ENCODE measurements at regions not wholly inside any gene's neighbourhood (a gene's known extent, or its start where the extent isn't known, plus 50 kb on each side); places are given as distances from the start of the nearest gene placed in this dataset.

DNA sequence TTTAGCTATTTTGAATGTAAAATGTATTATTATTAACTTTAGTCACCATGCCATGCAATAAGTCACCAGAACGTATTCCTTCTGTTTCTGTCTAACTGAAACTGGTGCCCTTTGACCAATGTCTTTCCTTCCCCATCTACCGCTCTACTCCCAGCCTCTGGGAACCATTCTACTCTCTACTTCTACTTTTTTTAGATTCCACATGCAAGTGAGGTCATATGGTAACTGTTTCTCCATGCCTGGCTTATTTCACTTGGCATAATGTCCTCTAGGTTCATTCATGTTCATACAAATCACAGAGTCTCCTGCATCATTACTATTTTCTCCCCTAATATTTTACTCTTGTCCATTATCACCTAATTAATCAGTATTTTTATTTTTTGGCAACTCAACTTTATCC is 160.1 kb downstream of the TMX1 start:
- TF ChIP-seq, protein P1, sequence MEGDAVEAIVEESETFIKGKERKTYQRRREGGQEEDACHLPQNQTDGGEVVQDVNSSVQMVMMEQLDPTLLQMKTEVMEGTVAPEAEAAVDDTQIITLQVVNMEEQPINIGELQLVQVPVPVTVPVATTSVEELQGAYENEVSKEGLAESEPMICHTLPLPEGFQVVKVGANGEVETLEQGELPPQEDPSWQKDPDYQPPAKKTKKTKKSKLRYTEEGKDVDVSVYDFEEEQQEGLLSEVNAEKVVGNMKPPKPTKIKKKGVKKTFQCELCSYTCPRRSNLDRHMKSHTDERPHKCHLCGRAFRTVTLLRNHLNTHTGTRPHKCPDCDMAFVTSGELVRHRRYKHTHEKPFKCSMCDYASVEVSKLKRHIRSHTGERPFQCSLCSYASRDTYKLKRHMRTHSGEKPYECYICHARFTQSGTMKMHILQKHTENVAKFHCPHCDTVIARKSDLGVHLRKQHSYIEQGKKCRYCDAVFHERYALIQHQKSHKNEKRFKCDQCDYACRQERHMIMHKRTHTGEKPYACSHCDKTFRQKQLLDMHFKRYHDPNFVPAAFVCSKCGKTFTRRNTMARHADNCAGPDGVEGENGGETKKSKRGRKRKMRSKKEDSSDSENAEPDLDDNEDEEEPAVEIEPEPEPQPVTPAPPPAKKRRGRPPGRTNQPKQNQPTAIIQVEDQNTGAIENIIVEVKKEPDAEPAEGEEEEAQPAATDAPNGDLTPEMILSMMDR (IDR thresholded peaks at IDR 0.05): no peak
- intact Hi-C loops (cut with DNase I, micrococcal nuclease): no loop called here
- DNase-seq: no peak
- Histone ChIP-seq H3K36me3 (ENCODE audit: insufficient read depth, low read length) (no peaks in the 10 kb centered on the region), H3K4me1 (ENCODE audit: insufficient read depth, low read length) (no peaks in the 10 kb centered on the region), H3K27ac (ENCODE audit: low read depth in 1 of 2, low read length in 2 of 2) (no peak overlapping the region), H3K9me3 (ENCODE audit: control insufficient read depth in 1 of 2, insufficient read depth in 1 of 2, low read length in 2 of 2) (no peaks in the 10 kb centered on the region), H3K27me3 (ENCODE audit: control insufficient read depth in 1 of 2, insufficient read depth in 2 of 2, low read length in 2 of 2) (peaks cover 0 to 3% of the 10 kb centered on the region in 2 experiments), H3K4me3 (ENCODE audit: low read length) (no peak overlapping the region)
- no peak overlapping the region for H3K4me3 Mint-ChIP-seq
- no peak overlapping the region for H3K27ac Mint-ChIP-seq
- peaks cover 28% of the 10 kb centered on the region for H3K27me3 Mint-ChIP-seq
- H3K36me3 Mint-ChIP-seq (ENCODE audit: low read depth): no peaks in the 10 kb centered on the region
- ChIA-PET POLR2A (no interaction called here), CTCF (no interaction called here)
- no peaks in the 10 kb centered on the region for H3K4me1 Mint-ChIP-seq (ENCODE audit: low read depth)
- ATAC-seq (ENCODE audit: poor library complexity): no peak
- H3K9me3 Mint-ChIP-seq: no peaks in the 10 kb centered on the region

DNA sequence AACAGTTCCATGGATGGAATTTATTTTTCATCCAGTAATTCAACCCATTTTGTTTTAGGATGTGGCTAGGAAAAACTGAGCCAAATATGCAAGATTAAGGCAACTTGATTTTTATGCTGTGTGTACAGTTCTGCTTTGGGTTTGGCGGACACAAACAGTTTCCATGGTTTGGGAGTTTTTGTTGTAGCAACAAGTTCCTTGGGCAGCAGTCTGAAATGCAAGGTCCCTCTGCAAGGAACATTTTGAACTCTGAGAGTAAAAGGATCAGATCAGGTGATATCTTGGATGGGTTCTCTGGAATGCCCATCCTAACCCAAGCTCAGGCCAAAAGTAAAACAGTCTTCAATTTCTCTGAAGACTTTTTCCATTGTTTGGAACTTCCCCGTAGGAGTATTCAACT is 161.2 kb downstream of the TMX1 start:
- Mint-ChIP-seq H3K4me1 (ENCODE audit: low read depth) (no peaks in the 10 kb centered on the region), H3K27ac (no peak overlapping the region)

DNA sequence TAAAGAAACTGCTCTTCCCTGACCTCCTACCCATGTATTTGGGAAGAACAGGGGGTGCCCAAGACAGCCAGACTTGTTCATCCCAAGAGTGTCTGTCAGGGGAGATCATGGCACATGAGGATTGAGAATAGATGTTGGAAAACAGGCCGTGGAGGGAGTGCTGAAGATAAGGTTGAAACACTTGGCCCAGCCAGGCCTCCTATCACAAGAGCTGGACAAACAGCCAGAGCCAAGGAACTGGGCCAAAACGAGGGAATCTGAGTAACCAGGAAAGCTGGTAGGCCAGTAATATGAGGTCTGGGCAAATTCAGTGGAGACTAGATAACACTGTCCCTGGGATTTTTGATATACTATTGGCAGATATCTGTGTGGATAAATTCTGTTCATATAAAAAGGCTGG is 161.7 kb downstream of the TMX1 start:
- Histone ChIP-seq H3K27ac (ENCODE audit: low read depth in 1 of 2, low read length in 2 of 2) (no peak overlapping the region), H3K27me3 (ENCODE audit: control insufficient read depth in 1 of 2, insufficient read depth in 2 of 2, low read length in 2 of 2) (peaks cover 0 to 3% of the 10 kb centered on the region in 2 experiments), H3K4me1 (ENCODE audit: insufficient read depth, low read length) (no peaks in the 10 kb centered on the region), H3K9me3 (ENCODE audit: control insufficient read depth in 1 of 2, insufficient read depth in 1 of 2, low read length in 2 of 2) (no peaks in the 10 kb centered on the region), H3K4me3 (ENCODE audit: low read length) (no peak overlapping the region), H3K36me3 (ENCODE audit: insufficient read depth, low read length) (no peaks in the 10 kb centered on the region)
- ChIA-PET POLR2A (no interaction called here), CTCF (no interaction called here)
- Mint-ChIP-seq H3K27ac (no peak overlapping the region), H3K9me3 (no peaks in the 10 kb centered on the region), H3K36me3 (ENCODE audit: low read depth) (no peaks in the 10 kb centered on the region), H3K4me3 (no peak overlapping the region), H3K27me3 (peaks cover 36% of the 10 kb centered on the region), H3K4me1 (ENCODE audit: low read depth) (no peaks in the 10 kb centered on the region)
- intact Hi-C loops (cut with DNase I, micrococcal nuclease): no loop called here
- TF ChIP-seq, protein P1 (IDR thresholded peaks at IDR 0.05): no peak
- DNase-seq (no peak), ATAC-seq (ENCODE audit: poor library complexity) (no peak)

More for the DNA sequence above, 161.2 kb downstream of the TMX1 start:
- no peaks in the 10 kb centered on the region for H3K36me3 Mint-ChIP-seq (ENCODE audit: low read depth)
- H3K27me3 ChIP-seq (ENCODE audit: control insufficient read depth in 1 of 2, insufficient read depth in 2 of 2, low read length in 2 of 2): peaks cover 0 to 3% of the 10 kb centered on the region in 2 experiments
- H3K4me3 Mint-ChIP-seq: no peak overlapping the region
- ChIA-PET POLR2A (no interaction called here), CTCF (no interaction called here)
- TF ChIP-seq, protein P1 (IDR thresholded peaks at IDR 0.05): no peak
- H3K36me3 ChIP-seq (ENCODE audit: insufficient read depth, low read length): no peaks in the 10 kb centered on the region
- no peak overlapping the region for H3K4me3 ChIP-seq (ENCODE audit: low read length)
- no peaks in the 10 kb centered on the region for H3K9me3 Mint-ChIP-seq
- no peaks in the 10 kb centered on the region for H3K9me3 ChIP-seq (ENCODE audit: control insufficient read depth in 1 of 2, insufficient read depth in 1 of 2, low read length in 2 of 2)
- H3K27me3 Mint-ChIP-seq: peaks cover 36% of the 10 kb centered on the region
- ATAC-seq (ENCODE audit: poor library complexity) (no peak), DNase-seq (no peak)
- intact Hi-C loops (cut with DNase I, micrococcal nuclease): no loop called here
- H3K4me1 ChIP-seq (ENCODE audit: insufficient read depth, low read length): no peaks in the 10 kb centered on the region
- no peak overlapping the region for H3K27ac ChIP-seq (ENCODE audit: low read depth in 1 of 2, low read length in 2 of 2)
